GM12864 (cell line): ENCODE measurements at regions not wholly inside any gene's neighbourhood (a gene's known extent, or its start where the extent isn't known, plus 50 kb on each side); places are given as distances from the start of the nearest gene placed in this dataset.

Source experiments
- DNase-seq: peaks from one replicate; pipeline ENCODE4 v3.0.0-alpha.2; 2011; ENCODE audit warnings: low read depth
- H3K4me3 ChIP-seq: 2 replicates; pipeline ENCODE4 v1.5.1; 2011; ENCODE audit warnings: mild to moderate bottlenecking, low read depth, low read length, control low read depth
- TF ChIP-seq, protein P1 (sequence below): IDR thresholded peaks from 2 replicates; pipeline ENCODE4 v1.5.1; 2011; ENCODE audit warnings: low read depth, mild to moderate bottlenecking, moderate library complexity, low read length, control low read depth, inconsistent platforms; ENCODE audit errors: missing control alignments

GRCh38 chr17:21523497-21524210 lies 147.5 kb downstream of the KCNJ12 start:
- DNase-seq = no peak
- TF ChIP-seq, protein P1, sequence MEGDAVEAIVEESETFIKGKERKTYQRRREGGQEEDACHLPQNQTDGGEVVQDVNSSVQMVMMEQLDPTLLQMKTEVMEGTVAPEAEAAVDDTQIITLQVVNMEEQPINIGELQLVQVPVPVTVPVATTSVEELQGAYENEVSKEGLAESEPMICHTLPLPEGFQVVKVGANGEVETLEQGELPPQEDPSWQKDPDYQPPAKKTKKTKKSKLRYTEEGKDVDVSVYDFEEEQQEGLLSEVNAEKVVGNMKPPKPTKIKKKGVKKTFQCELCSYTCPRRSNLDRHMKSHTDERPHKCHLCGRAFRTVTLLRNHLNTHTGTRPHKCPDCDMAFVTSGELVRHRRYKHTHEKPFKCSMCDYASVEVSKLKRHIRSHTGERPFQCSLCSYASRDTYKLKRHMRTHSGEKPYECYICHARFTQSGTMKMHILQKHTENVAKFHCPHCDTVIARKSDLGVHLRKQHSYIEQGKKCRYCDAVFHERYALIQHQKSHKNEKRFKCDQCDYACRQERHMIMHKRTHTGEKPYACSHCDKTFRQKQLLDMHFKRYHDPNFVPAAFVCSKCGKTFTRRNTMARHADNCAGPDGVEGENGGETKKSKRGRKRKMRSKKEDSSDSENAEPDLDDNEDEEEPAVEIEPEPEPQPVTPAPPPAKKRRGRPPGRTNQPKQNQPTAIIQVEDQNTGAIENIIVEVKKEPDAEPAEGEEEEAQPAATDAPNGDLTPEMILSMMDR = no peak

DNA sequence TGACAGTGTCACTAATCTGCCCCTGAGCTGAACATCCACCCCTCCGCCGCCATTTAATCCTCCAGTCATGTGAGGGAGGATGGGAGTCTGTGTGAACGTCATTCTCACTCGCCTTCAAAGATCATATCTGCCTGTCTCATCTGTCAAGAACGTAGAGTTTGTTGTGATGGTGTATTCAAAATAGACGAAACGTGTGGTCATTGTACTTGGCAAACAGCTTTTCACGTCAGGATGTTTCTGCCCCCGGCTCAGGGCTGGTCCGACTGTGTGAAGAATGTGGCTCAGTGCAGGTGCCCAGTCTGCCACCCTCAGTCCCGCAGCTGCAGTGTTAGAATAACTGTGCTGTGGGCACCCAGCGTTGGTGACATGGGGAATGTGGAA lies 148.0 kb downstream of the KCNJ12 start:
- H3K4me3 ChIP-seq = no peak overlapping the region
- TF ChIP-seq, protein P1 = no peak
- no peak for DNase-seq

More at GRCh38 chr17:21523497-21524210, 147.5 kb downstream of the KCNJ12 start:
- H3K4me3 ChIP-seq = no peak overlapping the region

GRCh38 chr17:21525464-21526130 lies 149.4 kb downstream of the KCNJ12 start:
- no peak for DNase-seq
- TF ChIP-seq, protein P1 = no peak

DNA sequence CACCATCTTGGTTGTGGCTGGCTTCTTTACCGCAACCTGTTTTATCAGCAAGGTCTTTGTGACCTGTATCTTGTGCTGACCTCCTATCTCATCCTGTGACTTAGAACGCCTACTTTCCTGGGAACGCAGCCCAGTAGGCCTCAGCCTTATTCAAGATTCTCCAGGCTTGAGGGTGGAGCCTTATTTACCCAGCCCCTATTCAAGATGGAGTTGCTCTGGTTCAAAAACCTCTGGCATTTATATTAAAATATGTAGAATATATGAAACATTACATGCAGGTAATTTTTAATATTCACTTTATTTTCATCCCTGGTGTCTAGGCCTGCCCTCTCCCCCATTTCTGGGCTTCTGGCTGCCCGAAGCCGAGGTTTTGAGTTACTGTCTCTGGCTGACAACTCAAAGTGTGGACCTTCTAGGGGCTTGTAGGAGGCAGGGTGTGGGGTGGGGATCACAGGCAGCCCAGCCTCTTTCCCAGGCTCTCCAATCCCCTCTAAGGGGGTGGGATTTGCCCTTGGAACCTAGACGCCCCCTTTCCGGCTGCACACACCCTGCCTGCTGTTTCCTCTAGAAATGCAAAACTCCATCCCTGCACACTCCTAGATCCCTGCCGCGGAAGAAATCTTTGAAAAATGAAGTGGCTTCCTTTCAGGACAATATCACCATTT lies 152.0 kb downstream of the KCNJ12 start:
- TF ChIP-seq, protein P1 = no peak
- DNase-seq = no peak
- no peak overlapping the region for H3K4me3 ChIP-seq

More at GRCh38 chr17:21525464-21526130, 149.4 kb downstream of the KCNJ12 start:
- no peak overlapping the region for H3K4me3 ChIP-seq

DNA sequence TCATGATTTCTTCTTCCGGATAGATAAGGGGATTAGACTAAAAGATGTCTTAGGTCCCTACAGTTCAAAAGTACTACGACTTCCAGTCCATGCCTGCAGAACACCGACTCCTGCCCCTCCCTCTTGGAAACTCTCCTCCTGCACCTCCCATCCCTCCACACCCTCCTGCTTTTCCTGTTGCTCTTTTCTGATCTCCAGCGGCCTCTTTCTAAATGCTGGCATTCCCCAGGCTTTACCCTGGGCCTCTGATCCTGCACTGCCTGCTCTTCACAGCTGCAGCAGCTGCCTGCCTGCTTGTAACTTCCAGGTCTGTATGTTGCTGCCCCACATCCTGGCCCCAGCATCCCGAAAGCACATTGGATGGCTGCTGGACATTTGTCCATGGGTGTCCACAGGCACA lies 154.2 kb downstream of the KCNJ12 start:
- TF ChIP-seq, protein P1 = no peak
- no peak for DNase-seq
- no peak overlapping the region for H3K4me3 ChIP-seq

- TF ChIP-seq, protein P1 = no peak
- no peak for DNase-seq
- no peak overlapping the region for H3K4me3 ChIP-seq
Measured at GRCh38 chr17:21530841-21531240, 154.7 kb downstream of the KCNJ12 start.
